WTC11 (cell line): ENCODE measurements at regions not wholly inside any gene's neighbourhood (a gene's known extent, or its start where the extent isn't known, plus 50 kb on each side); places are given as distances from the start of the nearest gene placed in this dataset.

ENCODE experiments used
- ATAC-seq: fragments of 200-7000 bp; cut with Tn5 transposase; 2 replicates; pipeline ENCODE4 v1.10.0; 2021; ENCODE audit warnings: mild to moderate bottlenecking, moderate library complexity
- CTCF ChIA-PET: fragments of 300-600 bp; sonication (Branson Sonifier 250); formaldehyde crosslinking; loops from one replicate; lab custom pipeline; 2021; ENCODE audit warnings: antibody characterized with exemption; lab: Charles Lee
- POLR2A ChIA-PET: fragments of 350-600 bp; sonication (Branson Sonifier 250); formaldehyde crosslinking; loops from one replicate; lab custom pipeline; 2021; ENCODE audit warnings: antibody characterized with exemption; lab: Charles Lee
- DNase-seq: peaks from one replicate; pipeline ENCODE4 v3.0.0; 2021; ENCODE audit warnings: low spot score
- H3K27ac Mint-ChIP-seq: 2 replicates; pipeline ENCODE4 v1.8.0; 2021; ENCODE audit warnings: mixed read lengths
- H3K27me3 Mint-ChIP-seq: 2 replicates; pipeline ENCODE4 v1.8.0; 2021; ENCODE audit warnings: low read depth, mild to moderate bottlenecking, moderate library complexity, mixed read lengths
- H3K36me3 Mint-ChIP-seq: 2 replicates; pipeline ENCODE4 v1.8.0; 2021; ENCODE audit warnings: mixed read lengths
- H3K4me1 Mint-ChIP-seq: 2 replicates; pipeline ENCODE4 v1.8.0; 2022; ENCODE audit warnings: mixed read lengths
- H3K4me3 Mint-ChIP-seq: 2 replicates; pipeline ENCODE4 v1.8.0; 2021; ENCODE audit warnings: mild to moderate bottlenecking, moderate library complexity, mixed read lengths
- H3K9me3 Mint-ChIP-seq: 2 replicates; pipeline ENCODE4 v1.8.0; 2021; ENCODE audit warnings: mixed read lengths
- E2F1 ChIP-seq: sonication (generic); formaldehyde crosslinking; IDR thresholded peaks from 2 replicates; pipeline ENCODE4 v1.8.0; 2022; ENCODE audit warnings: mild to moderate bottlenecking, missing genetic modification reagents
- ELF4 ChIP-seq: sonication (generic); formaldehyde crosslinking; IDR thresholded peaks from 2 replicates; pipeline ENCODE4 v1.8.1; 2022; ENCODE audit warnings: low read depth, mild to moderate bottlenecking, moderate library complexity, missing genetic modification reagents
- EMX1 ChIP-seq: fragments of 250-450 bp; sonication (Bioruptor Pico); IDR thresholded peaks from 2 replicates; pipeline ENCODE4 v1.8.0; 2021; ENCODE audit warnings: mild to moderate bottlenecking
- ESRRA ChIP-seq: sonication (generic); formaldehyde crosslinking; IDR thresholded peaks from 2 replicates; pipeline ENCODE4 v1.8.1; 2022; ENCODE audit warnings: mild to moderate bottlenecking, missing genetic modification reagents, borderline replicate concordance
- GRHL2 ChIP-seq: fragments of 250-450 bp; sonication (Bioruptor Pico); IDR thresholded peaks from 2 replicates; pipeline ENCODE4 v1.8.0; 2022; ENCODE audit warnings: mild to moderate bottlenecking, moderate library complexity; ENCODE audit not compliant: insufficient replicate concordance, severe bottlenecking
- HMGXB4 ChIP-seq: sonication (generic); formaldehyde crosslinking; IDR thresholded peaks from 2 replicates; pipeline ENCODE4 v1.8.1; 2023; ENCODE audit warnings: mild to moderate bottlenecking, moderate library complexity, missing genetic modification reagents
- JAZF1 ChIP-seq: fragments of 250-450 bp; sonication (Bioruptor Pico); IDR thresholded peaks from 2 replicates; pipeline ENCODE4 v1.9.0; 2021; ENCODE audit warnings: moderate library complexity, mild to moderate bottlenecking, inconsistent platforms
- MYBL2 ChIP-seq: sonication (generic); formaldehyde crosslinking; IDR thresholded peaks from 2 replicates; pipeline ENCODE4 v1.8.1; 2023; ENCODE audit warnings: mild to moderate bottlenecking, moderate library complexity, missing genetic modification reagents
- ZNF396 ChIP-seq: fragments of 250-450 bp; sonication (Bioruptor Pico); IDR thresholded peaks from 2 replicates; pipeline ENCODE4 v1.8.0; 2021; ENCODE audit warnings: mild to moderate bottlenecking, moderate library complexity, borderline replicate concordance
- ZNF671 ChIP-seq: fragments of 250-450 bp; sonication (Bioruptor Pico); IDR thresholded peaks from 2 replicates; pipeline ENCODE4 v1.8.0; 2021; ENCODE audit warnings: mild to moderate bottlenecking
- TF ChIP-seq, protein P1 (sequence below): sonication (generic); formaldehyde crosslinking; IDR thresholded peaks from 2 replicates; pipeline ENCODE4 v1.8.0; 2022; ENCODE audit warnings: mild to moderate bottlenecking, missing genetic modification reagents
- TF ChIP-seq, protein P2 (sequence below): sonication (generic); formaldehyde crosslinking; IDR thresholded peaks from 2 replicates; pipeline ENCODE4 v1.8.1; 2023; ENCODE audit warnings: mild to moderate bottlenecking, missing genetic modification reagents
- TF ChIP-seq, protein P3 (sequence below): sonication (generic); formaldehyde crosslinking; IDR thresholded peaks from 2 replicates; pipeline ENCODE4 v1.8.1; 2023; ENCODE audit warnings: mild to moderate bottlenecking, missing genetic modification reagents

DNA sequence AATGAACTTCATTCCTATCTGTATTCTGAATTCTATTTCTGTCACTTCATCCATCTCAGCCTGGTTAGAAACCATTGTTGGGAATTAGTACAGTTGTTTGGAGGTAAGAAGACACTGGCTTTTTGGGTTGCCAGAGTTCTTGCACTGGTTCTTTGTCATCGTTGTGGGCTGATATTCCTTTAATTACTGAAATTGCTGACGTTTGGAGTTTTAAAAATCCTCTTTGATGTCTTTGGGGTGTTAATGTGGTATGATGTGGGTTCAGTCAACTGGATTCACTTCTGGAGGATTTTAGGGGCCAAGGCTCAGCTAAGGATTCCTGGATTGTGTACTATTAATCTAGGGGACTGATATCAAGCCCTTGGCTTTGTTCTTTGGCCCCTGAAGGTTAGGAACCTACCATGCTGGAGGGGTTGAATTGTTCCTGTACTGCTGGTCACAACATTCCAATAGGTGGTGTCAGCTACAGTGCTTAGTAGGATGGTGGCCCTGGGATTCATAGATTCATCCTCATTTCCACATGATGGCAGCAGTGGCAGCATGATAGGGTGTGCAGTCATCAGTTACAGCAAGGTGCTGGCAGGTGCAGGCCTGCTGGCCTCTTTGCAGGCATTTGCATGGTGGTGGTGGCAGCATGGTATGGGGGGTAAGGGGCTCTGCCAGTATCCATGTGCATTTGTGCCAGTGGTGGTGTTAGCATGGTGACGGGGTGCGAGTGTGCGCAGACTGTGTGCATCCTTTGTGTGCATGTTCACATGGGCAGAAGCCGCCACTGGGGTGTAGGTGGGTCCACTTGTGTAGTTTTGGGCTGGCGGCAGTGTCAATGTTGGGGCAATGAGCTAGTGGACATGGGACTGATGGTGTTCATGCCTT is 301.3 kb downstream of the TEX13C start:
- no peak for ATAC-seq
- POLR2A ChIA-PET: no interaction called here
- TF ChIP-seq ZNF396 (CRISPR knock-in tag) (no peak), JAZF1 (CRISPR knock-in tag) (no peak)
- Mint-ChIP-seq H3K4me1 (no peaks in the 10 kb centered on the region), H3K4me3 (no peak overlapping the region), H3K36me3 (no peaks in the 10 kb centered on the region), H3K27ac (no peak overlapping the region), H3K27me3 (peaks cover 20% of the 10 kb centered on the region), H3K9me3 (no peaks in the 10 kb centered on the region)
- CTCF ChIA-PET: no interaction called here
- DNase-seq: no peak

GRCh38 chrX:125621588-125621927 is 301.9 kb downstream of the TEX13C start:
- Mint-ChIP-seq H3K4me1 (no peaks in the 10 kb centered on the region), H3K4me3 (no peak overlapping the region), H3K36me3 (no peaks in the 10 kb centered on the region), H3K27me3 (peaks cover 25% of the 10 kb centered on the region), H3K9me3 (no peaks in the 10 kb centered on the region), H3K27ac (no peak overlapping the region)
- ChIA-PET CTCF (no interaction called here), POLR2A (no interaction called here)
- TF ChIP-seq, protein P1, sequence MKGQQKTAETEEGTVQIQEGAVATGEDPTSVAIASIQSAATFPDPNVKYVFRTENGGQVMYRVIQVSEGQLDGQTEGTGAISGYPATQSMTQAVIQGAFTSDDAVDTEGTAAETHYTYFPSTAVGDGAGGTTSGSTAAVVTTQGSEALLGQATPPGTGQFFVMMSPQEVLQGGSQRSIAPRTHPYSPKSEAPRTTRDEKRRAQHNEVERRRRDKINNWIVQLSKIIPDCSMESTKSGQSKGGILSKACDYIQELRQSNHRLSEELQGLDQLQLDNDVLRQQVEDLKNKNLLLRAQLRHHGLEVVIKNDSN (CRISPR knock-in tag): no peak
- no peak for TF ChIP-seq ELF4 (CRISPR knock-in tag)
- TF ChIP-seq E2F1: no peak
- no peak for TF ChIP-seq ESRRA (CRISPR knock-in tag)
- no peak for TF ChIP-seq ZNF671
- ATAC-seq (no peak), DNase-seq (no peak)

- Mint-ChIP-seq H3K27me3 (peaks cover 39% of the 10 kb centered on the region), H3K27ac (no peak overlapping the region), H3K4me3 (no peak overlapping the region), H3K9me3 (no peaks in the 10 kb centered on the region), H3K36me3 (no peaks in the 10 kb centered on the region), H3K4me1 (peaks cover 3% of the 10 kb centered on the region; the same call in 1 of the 2 replicates)
- TF ChIP-seq, protein P2, sequence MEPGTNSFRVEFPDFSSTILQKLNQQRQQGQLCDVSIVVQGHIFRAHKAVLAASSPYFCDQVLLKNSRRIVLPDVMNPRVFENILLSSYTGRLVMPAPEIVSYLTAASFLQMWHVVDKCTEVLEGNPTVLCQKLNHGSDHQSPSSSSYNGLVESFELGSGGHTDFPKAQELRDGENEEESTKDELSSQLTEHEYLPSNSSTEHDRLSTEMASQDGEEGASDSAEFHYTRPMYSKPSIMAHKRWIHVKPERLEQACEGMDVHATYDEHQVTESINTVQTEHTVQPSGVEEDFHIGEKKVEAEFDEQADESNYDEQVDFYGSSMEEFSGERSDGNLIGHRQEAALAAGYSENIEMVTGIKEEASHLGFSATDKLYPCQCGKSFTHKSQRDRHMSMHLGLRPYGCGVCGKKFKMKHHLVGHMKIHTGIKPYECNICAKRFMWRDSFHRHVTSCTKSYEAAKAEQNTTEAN (CRISPR knock-in tag): no peak
- TF ChIP-seq EMX1 (CRISPR knock-in tag): no peak
- TF ChIP-seq, protein P3, sequence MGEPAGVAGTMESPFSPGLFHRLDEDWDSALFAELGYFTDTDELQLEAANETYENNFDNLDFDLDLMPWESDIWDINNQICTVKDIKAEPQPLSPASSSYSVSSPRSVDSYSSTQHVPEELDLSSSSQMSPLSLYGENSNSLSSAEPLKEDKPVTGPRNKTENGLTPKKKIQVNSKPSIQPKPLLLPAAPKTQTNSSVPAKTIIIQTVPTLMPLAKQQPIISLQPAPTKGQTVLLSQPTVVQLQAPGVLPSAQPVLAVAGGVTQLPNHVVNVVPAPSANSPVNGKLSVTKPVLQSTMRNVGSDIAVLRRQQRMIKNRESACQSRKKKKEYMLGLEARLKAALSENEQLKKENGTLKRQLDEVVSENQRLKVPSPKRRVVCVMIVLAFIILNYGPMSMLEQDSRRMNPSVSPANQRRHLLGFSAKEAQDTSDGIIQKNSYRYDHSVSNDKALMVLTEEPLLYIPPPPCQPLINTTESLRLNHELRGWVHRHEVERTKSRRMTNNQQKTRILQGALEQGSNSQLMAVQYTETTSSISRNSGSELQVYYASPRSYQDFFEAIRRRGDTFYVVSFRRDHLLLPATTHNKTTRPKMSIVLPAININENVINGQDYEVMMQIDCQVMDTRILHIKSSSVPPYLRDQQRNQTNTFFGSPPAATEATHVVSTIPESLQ (CRISPR knock-in tag): no peak
- no peak for TF ChIP-seq GRHL2 (CRISPR knock-in tag)
- TF ChIP-seq MYBL2 (CRISPR knock-in tag): no peak
- TF ChIP-seq HMGXB4 (CRISPR knock-in tag): no peak
- ChIA-PET CTCF (no interaction called here), POLR2A (no interaction called here)
- DNase-seq: no peak
- no peak for ATAC-seq
Measured at GRCh38 chrX:125622899-125623298, 303.2 kb downstream of the TEX13C start.
